GM19468 (cell line): ENCODE measurements at regions not wholly inside any gene's neighbourhood (a gene's known extent, or its start where the extent isn't known, plus 50 kb on each side); places are given as distances from the start of the nearest gene placed in this dataset.

Experiments
- ATAC-seq: cut with Tn5 transposase; IDR thresholded peaks from one replicate; pipeline ENCODE4 v1.9.1; 2021; ENCODE audit warnings: mild to moderate bottlenecking, moderate library complexity, moderate number of reproducible peaks; ENCODE audit not compliant: unreplicated experiment; ENCODE audit errors: extremely low read depth

GRCh38 chr4:127174201-127174600 lies 458.6 kb upstream of the INTU start:
- no peak for ATAC-seq

GRCh38 chr4:127174616-127175015 lies 458.1 kb upstream of the INTU start:
- no peak for ATAC-seq

DNA sequence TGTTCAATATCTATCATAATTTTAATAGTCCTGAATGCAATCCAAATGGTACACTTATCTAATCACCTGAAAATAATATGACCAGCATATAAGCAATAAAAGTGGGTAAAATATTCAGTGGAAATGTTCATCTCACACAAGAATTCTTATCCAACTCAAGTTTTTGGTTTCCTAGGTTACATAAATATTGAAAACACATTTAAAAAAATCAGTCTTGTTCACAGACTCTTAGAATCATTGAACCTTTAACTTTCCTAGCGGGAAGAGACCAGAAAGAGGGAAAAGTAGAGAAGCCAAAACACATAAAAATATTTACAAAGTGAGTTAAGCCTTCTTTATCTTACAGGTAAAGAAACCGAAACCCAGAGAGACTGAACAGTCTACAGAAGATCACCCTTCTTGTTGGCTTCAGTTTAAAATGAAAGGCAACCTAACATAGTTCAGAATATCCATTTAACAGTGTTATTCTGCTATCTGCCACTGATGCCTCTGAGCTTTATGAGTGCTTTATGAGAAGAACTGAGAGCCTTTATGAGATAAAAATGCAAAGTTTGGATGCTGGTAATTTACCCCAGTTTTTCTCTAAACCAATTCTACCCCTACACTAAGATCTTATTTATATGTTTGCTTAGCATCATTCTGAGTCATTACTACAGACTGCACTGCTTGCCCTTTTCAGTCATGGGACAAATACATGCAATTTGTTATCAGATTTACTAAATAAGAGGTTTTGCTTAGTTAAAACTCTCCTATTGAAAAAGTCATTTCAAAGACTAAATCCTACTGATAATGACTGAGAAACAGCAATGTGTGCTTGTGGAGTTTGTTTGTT lies 453.3 kb upstream of the INTU start:
- ATAC-seq = no peak

DNA sequence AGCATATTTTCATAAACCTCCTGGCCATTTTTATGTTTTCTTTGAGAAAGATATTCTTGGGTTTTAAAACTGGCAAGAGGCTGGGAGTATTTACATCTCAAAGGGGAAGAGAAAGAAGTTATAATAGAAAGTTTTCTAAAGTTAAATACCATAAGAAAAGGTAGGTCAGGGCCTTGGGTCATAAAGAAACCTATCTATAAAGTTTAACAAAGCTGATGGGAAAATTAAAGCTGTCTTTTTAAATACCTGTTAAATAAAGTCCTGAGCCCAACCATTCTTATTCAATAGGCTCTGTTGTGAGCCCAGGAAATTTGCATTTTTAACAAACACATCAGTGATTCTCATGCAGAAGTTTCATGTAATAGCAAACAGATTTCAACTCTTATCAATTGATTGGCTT lies 451.8 kb upstream of the INTU start:
- no peak for ATAC-seq

DNA sequence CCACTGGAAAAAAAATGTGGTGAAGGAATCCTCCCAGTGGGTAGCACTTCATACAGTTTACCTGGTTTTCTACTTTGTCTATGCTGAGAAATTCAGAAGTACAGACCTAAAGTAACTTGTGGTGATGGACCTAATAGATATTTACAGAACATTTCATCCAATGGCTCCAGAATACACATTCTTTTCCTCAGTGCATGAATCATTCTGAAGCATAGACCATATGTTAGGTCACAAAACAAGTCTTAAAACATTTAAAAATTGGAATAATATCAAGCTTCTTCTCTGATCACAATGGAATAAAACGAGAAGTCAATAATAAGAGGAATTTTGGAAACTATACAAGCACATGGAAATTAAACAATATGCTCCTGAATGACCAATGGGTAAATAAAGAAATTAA lies 450.1 kb upstream of the INTU start:
- ATAC-seq = no peak

GRCh38 chr4:127188847-127189246 lies 443.9 kb upstream of the INTU start:
- ATAC-seq = no peak

DNA sequence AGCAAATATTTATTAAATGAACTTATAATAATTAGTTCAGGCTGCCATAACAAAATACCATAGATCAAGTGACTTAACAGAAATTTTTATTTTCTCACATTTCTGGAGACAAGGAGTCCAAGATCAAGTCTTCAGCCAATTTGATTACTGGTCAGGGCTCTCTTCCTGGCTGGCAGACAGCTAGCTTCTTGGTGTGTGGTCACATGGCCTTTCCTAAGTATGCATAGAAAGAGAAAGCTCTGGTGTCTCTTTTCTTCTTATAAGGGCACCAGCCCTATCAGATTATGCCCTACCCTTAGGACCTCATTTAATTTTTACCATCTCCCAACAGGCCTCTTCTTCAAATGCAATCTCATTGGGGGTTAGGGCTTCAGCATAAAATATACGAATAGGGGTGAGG lies 438.5 kb upstream of the INTU start:
- no peak for ATAC-seq

DNA sequence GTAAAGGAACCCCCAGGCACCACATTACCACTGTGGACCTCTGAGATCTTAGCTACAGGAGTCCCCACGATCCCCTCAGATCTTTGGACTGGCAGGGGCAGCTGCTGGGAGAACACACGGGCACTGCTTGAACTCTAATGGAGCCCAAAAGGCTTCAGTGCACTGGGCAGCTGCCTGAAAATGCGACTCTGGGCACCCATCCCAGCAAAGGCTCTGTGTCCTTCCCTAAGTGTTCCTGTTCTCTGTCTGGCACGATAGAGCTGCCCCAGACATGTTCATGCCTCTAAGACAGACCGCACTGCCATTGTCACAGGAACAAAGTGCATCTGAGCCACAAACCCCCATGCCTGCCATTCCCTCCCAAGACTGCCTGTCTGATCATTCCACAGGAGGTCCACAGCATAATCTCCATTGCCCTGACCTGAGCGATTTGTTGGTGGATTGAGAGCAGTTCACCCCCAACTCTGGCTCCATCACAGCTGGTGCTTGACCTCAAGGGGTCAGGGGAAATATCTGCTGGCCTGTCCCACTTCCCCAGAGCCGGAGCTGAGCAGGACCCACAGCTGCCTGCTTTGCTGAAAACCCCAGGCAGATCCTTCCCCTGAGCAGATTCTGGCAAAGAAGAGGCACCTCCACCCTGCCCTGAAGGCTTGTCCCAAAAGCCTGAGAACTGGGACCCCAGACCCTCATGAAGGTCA lies 436.0 kb upstream of the INTU start:
- ATAC-seq = no peak

DNA sequence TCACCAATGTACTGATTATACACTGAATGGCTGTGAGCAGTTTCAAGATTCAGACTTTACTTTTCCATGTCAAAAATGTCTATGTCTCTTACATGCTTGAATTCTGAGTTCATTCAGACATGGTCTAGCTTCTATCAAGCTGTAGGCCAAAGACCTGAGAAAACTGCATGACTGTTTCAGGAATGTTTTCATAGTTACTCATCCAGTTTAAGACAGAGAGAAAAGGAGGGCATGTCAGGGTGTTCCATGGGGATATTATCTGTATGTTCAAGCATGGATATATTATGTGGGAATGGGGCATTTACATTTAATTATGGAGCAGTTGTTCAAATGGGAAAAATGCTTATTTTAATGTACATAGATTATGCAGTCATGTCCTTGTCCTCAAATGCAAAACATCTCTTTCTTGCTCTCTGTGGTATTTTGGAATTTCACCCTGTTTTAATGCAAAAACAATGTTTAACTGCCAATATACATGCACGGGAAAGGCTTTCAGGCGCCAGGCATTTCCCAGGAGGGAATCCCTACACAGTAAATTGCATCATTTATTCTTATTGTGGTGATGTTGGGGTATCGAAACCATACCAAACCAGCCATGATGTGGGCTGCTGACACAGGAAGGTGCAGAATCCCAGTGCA lies 429.1 kb upstream of the INTU start:
- no peak for ATAC-seq

DNA sequence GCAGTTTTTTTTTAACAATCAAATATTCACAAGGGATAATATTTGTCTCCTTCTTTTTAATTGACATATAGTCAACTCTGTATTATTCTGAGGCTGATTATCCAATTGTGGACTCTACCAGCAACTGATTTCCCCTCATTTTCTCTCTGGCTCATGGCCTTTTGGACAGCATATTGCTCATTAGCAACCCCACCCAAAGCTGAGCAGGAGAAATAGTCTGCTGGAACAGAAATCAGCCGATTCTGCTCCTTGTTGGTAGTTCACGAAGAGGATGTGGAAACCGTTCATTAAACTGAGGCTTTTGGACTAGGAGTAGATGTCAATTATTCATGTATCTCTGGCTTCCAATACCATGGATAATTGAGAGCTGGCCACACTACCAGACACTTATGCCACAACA lies 428.4 kb upstream of the INTU start:
- no peak for ATAC-seq

GRCh38 chr4:127209580-127210095 lies 423.1 kb upstream of the INTU start:
- no peak for ATAC-seq

- ATAC-seq = no peak
Observed at GRCh38 chr4:127210893-127211649, 421.7 kb upstream of the INTU start.

- no peak for ATAC-seq
Observed at GRCh38 chr4:127211650-127212560, 420.9 kb upstream of the INTU start.

- ATAC-seq = no peak
Observed at GRCh38 chr4:127212701-127213100, 420.1 kb upstream of the INTU start.

- no peak for ATAC-seq
Observed at GRCh38 chr4:127214016-127214415, 418.7 kb upstream of the INTU start.

GRCh38 chr4:127214931-127215330 lies 417.8 kb upstream of the INTU start:
- ATAC-seq = no peak

GRCh38 chr4:127217586-127218229 lies 415.0 kb upstream of the INTU start:
- ATAC-seq = no peak

DNA sequence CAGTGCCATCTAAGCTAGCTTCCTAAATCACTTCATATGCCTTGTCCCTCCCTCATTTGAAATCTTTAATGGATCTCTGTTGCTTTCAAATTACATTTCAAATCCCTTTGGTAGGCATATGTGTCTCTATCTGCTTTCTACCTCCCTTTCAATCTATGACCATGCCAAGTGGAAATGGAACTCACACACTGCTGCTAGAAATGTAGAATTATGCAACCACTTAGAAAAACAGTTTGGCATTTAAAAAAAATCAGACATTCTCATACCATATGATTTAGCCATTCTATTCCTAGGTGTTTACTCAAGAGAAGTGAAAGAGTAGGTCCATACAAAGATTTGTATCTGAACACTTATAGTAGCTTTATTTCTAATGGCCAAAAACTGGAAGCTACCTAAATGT lies 413.5 kb upstream of the INTU start:
- ATAC-seq = no peak

- ATAC-seq = no peak
Observed at GRCh38 chr4:127224556-127224955, 408.2 kb upstream of the INTU start.
